ENCODE measurements at regions not wholly inside any gene's neighbourhood (a gene's known extent, or its start where the extent isn't known, plus 50 kb on each side); places are given as distances from the start of the nearest gene placed in this dataset.

GRCh38 chr10:10852464-10852863 lies 165.2 kb upstream of the CELF2 start:
- no peak for TF ChIP-seq CTCF (IDR thresholded peaks at IDR 0.05; ENCODE audit: partially characterized antibody, unreplicated experiment)
- Mint-ChIP-seq H3K36me3 (ENCODE audit: unreplicated experiment) (no peaks in the 10 kb centered on the region), H3K9me3 (ENCODE audit: unreplicated experiment) (peaks cover 2% of the 10 kb centered on the region), H3K4me3 (ENCODE audit: unreplicated experiment) (no peak overlapping the region), H3K27me3 (ENCODE audit: unreplicated experiment) (no peaks in the 10 kb centered on the region), H3K4me1 (ENCODE audit: low read depth, unreplicated experiment) (peaks cover 5% of the 10 kb centered on the region), H3K27ac (ENCODE audit: unreplicated experiment) (no peak overlapping the region)
- no peak for DNase-seq

GRCh38 chr10:10853954-10854353 lies 163.7 kb upstream of the CELF2 start:
- no peak overlapping the region for H3K27ac Mint-ChIP-seq (ENCODE audit: unreplicated experiment)
- no peak for DNase-seq
- H3K36me3 Mint-ChIP-seq (ENCODE audit: unreplicated experiment) = no peaks in the 10 kb centered on the region
- H3K9me3 Mint-ChIP-seq (ENCODE audit: unreplicated experiment) = peaks cover 2% of the 10 kb centered on the region
- H3K4me1 Mint-ChIP-seq (ENCODE audit: low read depth, unreplicated experiment) = no peaks in the 10 kb centered on the region
- no peak overlapping the region for H3K4me3 Mint-ChIP-seq (ENCODE audit: unreplicated experiment)
- no peaks in the 10 kb centered on the region for H3K27me3 Mint-ChIP-seq (ENCODE audit: unreplicated experiment)
- TF ChIP-seq CTCF (IDR thresholded peaks at IDR 0.05; ENCODE audit: partially characterized antibody, unreplicated experiment) = no peak

- H3K4me3 Mint-ChIP-seq (ENCODE audit: unreplicated experiment) = no peak overlapping the region
- H3K36me3 Mint-ChIP-seq (ENCODE audit: unreplicated experiment) = no peaks in the 10 kb centered on the region
- no peaks in the 10 kb centered on the region for H3K27me3 Mint-ChIP-seq (ENCODE audit: unreplicated experiment)
- H3K27ac Mint-ChIP-seq (ENCODE audit: unreplicated experiment) = no peak overlapping the region
- no peaks in the 10 kb centered on the region for H3K4me1 Mint-ChIP-seq (ENCODE audit: low read depth, unreplicated experiment)
- DNase-seq = no peak
- TF ChIP-seq CTCF (IDR thresholded peaks at IDR 0.05; ENCODE audit: partially characterized antibody, unreplicated experiment) = no peak
- peaks cover 2% of the 10 kb centered on the region for H3K9me3 Mint-ChIP-seq (ENCODE audit: unreplicated experiment)
Measured at GRCh38 chr10:10854725-10855124, 162.9 kb upstream of the CELF2 start.

GRCh38 chr10:10855151-10855581 lies 162.5 kb upstream of the CELF2 start:
- DNase-seq = no peak

More at GRCh38 chr10:10855151-10855581, 162.5 kb upstream of the CELF2 start:
- Mint-ChIP-seq H3K4me3 (ENCODE audit: unreplicated experiment) (no peak overlapping the region), H3K27me3 (ENCODE audit: unreplicated experiment) (no peaks in the 10 kb centered on the region), H3K27ac (ENCODE audit: unreplicated experiment) (no peak overlapping the region), H3K4me1 (ENCODE audit: low read depth, unreplicated experiment) (no peaks in the 10 kb centered on the region), H3K9me3 (ENCODE audit: unreplicated experiment) (peaks cover 2% of the 10 kb centered on the region), H3K36me3 (ENCODE audit: unreplicated experiment) (no peaks in the 10 kb centered on the region)
- no peak for TF ChIP-seq CTCF (IDR thresholded peaks at IDR 0.05; ENCODE audit: partially characterized antibody, unreplicated experiment)
